ENCODE measurements at regions not wholly inside any gene's neighbourhood (a gene's known extent, or its start where the extent isn't known, plus 50 kb on each side); places are given as distances from the start of the nearest gene placed in this dataset.

- no peaks in the 10 kb centered on the region for H3K4me1 ChIP-seq
- no peaks in the 10 kb centered on the region for H3K9me3 ChIP-seq (replicated peaks)
- no peak for TF ChIP-seq CTCF (IDR thresholded peaks at IDR 0.05; ENCODE audit: borderline replicate concordance)
These were observed 595.4 kb downstream of the NYAP2 start for GRCh38 chr2:225994748-225995405.

GRCh38 chr2:225993430-225993829 lies 593.9 kb downstream of the NYAP2 start:
- DNase-seq: no peak
- no peak for TF ChIP-seq CTCF (IDR thresholded peaks at IDR 0.05; ENCODE audit: borderline replicate concordance)
- no peaks in the 10 kb centered on the region for H3K4me1 ChIP-seq
- H3K4me3 ChIP-seq: no peak overlapping the region
- H3K27me3 ChIP-seq (ENCODE audit: low read depth): no peaks in the 10 kb centered on the region
- intact Hi-C loops (cut with micrococcal nuclease): no loop called here
- no peaks in the 10 kb centered on the region for H3K36me3 ChIP-seq
- no peak overlapping the region for H3K27ac ChIP-seq (replicated peaks)
- H3K9me3 ChIP-seq (replicated peaks): no peaks in the 10 kb centered on the region

More at GRCh38 chr2:225994748-225995405, 595.4 kb downstream of the NYAP2 start:
- Histone ChIP-seq H3K27me3 (ENCODE audit: low read depth) (no peaks in the 10 kb centered on the region), H3K4me3 (no peak overlapping the region), H3K36me3 (no peaks in the 10 kb centered on the region), H3K27ac (replicated peaks) (no peak overlapping the region)
- intact Hi-C loops (cut with micrococcal nuclease): no loop called here
- DNase-seq: no peak

- no peak overlapping the region for H3K4me3 ChIP-seq
- intact Hi-C loops (cut with micrococcal nuclease): no loop called here
- TF ChIP-seq CTCF (IDR thresholded peaks at IDR 0.05; ENCODE audit: borderline replicate concordance): no peak
- no peaks in the 10 kb centered on the region for H3K36me3 ChIP-seq
- no peaks in the 10 kb centered on the region for H3K4me1 ChIP-seq
- DNase-seq: no peak
- no peaks in the 10 kb centered on the region for H3K9me3 ChIP-seq (replicated peaks)
- H3K27ac ChIP-seq (replicated peaks): no peak overlapping the region
- no peaks in the 10 kb centered on the region for H3K27me3 ChIP-seq (ENCODE audit: low read depth)
These were observed 590.3 kb downstream of the NYAP2 start for GRCh38 chr2:225989809-225990208.

DNA sequence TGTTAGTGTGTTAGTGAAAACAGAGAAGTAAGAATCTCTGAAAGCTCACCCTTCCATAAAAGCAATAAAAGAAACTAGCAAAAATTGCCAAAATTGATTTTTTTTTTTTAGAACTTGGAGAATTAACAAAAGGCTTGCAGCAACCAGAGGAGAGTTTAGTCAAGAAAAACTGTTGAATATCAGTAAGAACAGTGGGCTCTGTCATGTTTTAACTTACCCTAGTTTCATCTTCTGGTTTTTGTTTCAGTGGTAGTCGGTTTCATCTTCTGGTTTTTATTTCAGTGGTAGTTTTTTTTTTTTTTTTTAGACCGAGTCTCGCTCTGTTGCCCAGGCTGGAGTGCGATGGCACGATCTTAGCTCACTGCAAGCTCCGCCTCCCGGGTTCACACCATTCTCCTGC lies 580.9 kb downstream of the NYAP2 start:
- TF ChIP-seq CTCF (IDR thresholded peaks at IDR 0.05; ENCODE audit: borderline replicate concordance): no peak
- H3K27me3 ChIP-seq (ENCODE audit: low read depth): no peaks in the 10 kb centered on the region
- no peaks in the 10 kb centered on the region for H3K36me3 ChIP-seq
- no peak overlapping the region for H3K4me3 ChIP-seq
- H3K9me3 ChIP-seq (replicated peaks): peaks cover 10% of the 10 kb centered on the region
- intact Hi-C loops (cut with micrococcal nuclease): no loop called here
- H3K4me1 ChIP-seq: no peaks in the 10 kb centered on the region
- DNase-seq: no peak
- H3K27ac ChIP-seq (replicated peaks): no peak overlapping the region

DNA sequence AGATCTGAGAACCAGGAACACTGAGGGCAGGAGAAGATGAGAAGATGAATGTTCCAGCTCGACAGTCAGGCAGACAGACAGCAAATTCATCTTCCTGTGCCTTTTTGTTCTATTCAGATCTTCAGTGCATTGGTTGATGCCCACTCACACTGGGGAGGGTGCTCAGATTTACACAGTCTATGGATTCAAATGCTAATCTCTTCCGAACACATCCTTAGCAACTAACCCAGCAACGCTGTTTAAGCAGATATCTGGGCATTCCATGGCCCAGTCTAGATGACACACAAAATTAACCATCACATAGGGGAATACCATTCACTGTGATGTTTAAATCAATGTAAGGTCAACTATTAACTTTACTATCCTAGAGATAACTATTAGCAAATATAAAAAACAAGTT lies 571.9 kb downstream of the NYAP2 start:
- H3K9me3 ChIP-seq (replicated peaks): peaks cover 11% of the 10 kb centered on the region
- H3K4me1 ChIP-seq: no peaks in the 10 kb centered on the region
- H3K27me3 ChIP-seq (ENCODE audit: low read depth): no peaks in the 10 kb centered on the region
- DNase-seq: no peak
- TF ChIP-seq CTCF (IDR thresholded peaks at IDR 0.05; ENCODE audit: borderline replicate concordance): no peak
- intact Hi-C loops (cut with micrococcal nuclease): no loop called here
- no peak overlapping the region for H3K4me3 ChIP-seq
- no peaks in the 10 kb centered on the region for H3K36me3 ChIP-seq
- no peak overlapping the region for H3K27ac ChIP-seq (replicated peaks)

Measured in left ventricle myocardium inferior (tissue), 1 donor.